ENCODE measurements at regions not wholly inside any gene's neighbourhood (a gene's known extent, or its start where the extent isn't known, plus 50 kb on each side); places are given as distances from the start of the nearest gene placed in this dataset.

GRCh38 chr2:2930841-2931240 is 446.8 kb downstream of the EIPR1 start:
- peaks cover 30% of the 10 kb centered on the region for H3K9me3 Mint-ChIP-seq
- H3K27ac Mint-ChIP-seq, result no peak overlapping the region

GRCh38 chr2:2926858-2927175 is 450.8 kb downstream of the EIPR1 start:
- Mint-ChIP-seq H3K27me3 (ENCODE audit: low read depth, poor library complexity) (peaks cover 7% of the 10 kb centered on the region), H3K9me3 (peaks cover 26% of the 10 kb centered on the region), H3K4me3 (no peak overlapping the region), H3K4me1 (peaks cover 8% of the 10 kb centered on the region), H3K36me3 (ENCODE audit: low read depth) (peaks cover 6% of the 10 kb centered on the region), H3K27ac (no peak overlapping the region)
- TF ChIP-seq, protein P1, sequence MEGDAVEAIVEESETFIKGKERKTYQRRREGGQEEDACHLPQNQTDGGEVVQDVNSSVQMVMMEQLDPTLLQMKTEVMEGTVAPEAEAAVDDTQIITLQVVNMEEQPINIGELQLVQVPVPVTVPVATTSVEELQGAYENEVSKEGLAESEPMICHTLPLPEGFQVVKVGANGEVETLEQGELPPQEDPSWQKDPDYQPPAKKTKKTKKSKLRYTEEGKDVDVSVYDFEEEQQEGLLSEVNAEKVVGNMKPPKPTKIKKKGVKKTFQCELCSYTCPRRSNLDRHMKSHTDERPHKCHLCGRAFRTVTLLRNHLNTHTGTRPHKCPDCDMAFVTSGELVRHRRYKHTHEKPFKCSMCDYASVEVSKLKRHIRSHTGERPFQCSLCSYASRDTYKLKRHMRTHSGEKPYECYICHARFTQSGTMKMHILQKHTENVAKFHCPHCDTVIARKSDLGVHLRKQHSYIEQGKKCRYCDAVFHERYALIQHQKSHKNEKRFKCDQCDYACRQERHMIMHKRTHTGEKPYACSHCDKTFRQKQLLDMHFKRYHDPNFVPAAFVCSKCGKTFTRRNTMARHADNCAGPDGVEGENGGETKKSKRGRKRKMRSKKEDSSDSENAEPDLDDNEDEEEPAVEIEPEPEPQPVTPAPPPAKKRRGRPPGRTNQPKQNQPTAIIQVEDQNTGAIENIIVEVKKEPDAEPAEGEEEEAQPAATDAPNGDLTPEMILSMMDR (IDR thresholded peaks at IDR 0.05), result no peak
- DNase-seq, result no peak

More at GRCh38 chr2:2930841-2931240, 446.8 kb downstream of the EIPR1 start:
- Mint-ChIP-seq H3K4me3 (no peak overlapping the region), H3K36me3 (ENCODE audit: low read depth) (peaks cover 6% of the 10 kb centered on the region), H3K4me1 (peaks cover 48% of the 10 kb centered on the region), H3K27me3 (ENCODE audit: low read depth, poor library complexity) (peaks cover 7% of the 10 kb centered on the region)
- TF ChIP-seq, protein P1 (IDR thresholded peaks at IDR 0.05), result no peak
- DNase-seq, result no peak

GRCh38 chr2:2926009-2926857 is 451.4 kb downstream of the EIPR1 start:
- TF ChIP-seq, protein P1 (IDR thresholded peaks at IDR 0.05), result no peak
- Mint-ChIP-seq H3K4me3 (no peak overlapping the region), H3K9me3 (peaks cover 26% of the 10 kb centered on the region), H3K4me1 (peaks cover 5% of the 10 kb centered on the region), H3K27me3 (ENCODE audit: low read depth, poor library complexity) (peaks cover 7% of the 10 kb centered on the region), H3K27ac (no peak overlapping the region), H3K36me3 (ENCODE audit: low read depth) (peaks cover 6% of the 10 kb centered on the region)
- no peak for DNase-seq

GRCh38 chr2:2922156-2922555 is 455.5 kb downstream of the EIPR1 start:
- TF ChIP-seq, protein P1 (IDR thresholded peaks at IDR 0.05), result no peak
- no peak overlapping the region for H3K4me3 Mint-ChIP-seq
- H3K36me3 Mint-ChIP-seq (ENCODE audit: low read depth), result no peaks in the 10 kb centered on the region
- no peak for DNase-seq
- peaks cover 5% of the 10 kb centered on the region for H3K4me1 Mint-ChIP-seq
- no peak overlapping the region for H3K27ac Mint-ChIP-seq
- peaks cover 5% of the 10 kb centered on the region for H3K9me3 Mint-ChIP-seq
- H3K27me3 Mint-ChIP-seq (ENCODE audit: low read depth, poor library complexity), result peaks cover 4% of the 10 kb centered on the region

GRCh38 chr2:2921011-2921720 is 456.5 kb downstream of the EIPR1 start:
- no peak for DNase-seq
- Mint-ChIP-seq H3K27me3 (ENCODE audit: low read depth, poor library complexity) (peaks cover 4% of the 10 kb centered on the region), H3K4me1 (peaks cover 5% of the 10 kb centered on the region), H3K4me3 (no peak overlapping the region), H3K9me3 (peaks cover 15% of the 10 kb centered on the region), H3K27ac (no peak overlapping the region), H3K36me3 (ENCODE audit: low read depth) (no peaks in the 10 kb centered on the region)
- TF ChIP-seq, protein P1 (IDR thresholded peaks at IDR 0.05), result no peak

Data from nephron progenitor cell (in vitro differentiated cells).